Inflammatory macrophage treated with lipopolysaccharide for 1 hour (primary cell): ENCODE measurements at regions not wholly inside any gene's neighbourhood (a gene's known extent, or its start where the extent isn't known, plus 50 kb on each side); places are given as distances from the start of the nearest gene placed in this dataset.
"Not testable (repeated sequence)": the region's sequence is repeated elsewhere in the genome, so short reads cannot be mapped to it uniquely, and the experiment has no call there.

Experiments used
- DNase-seq, 2 donors: peaks; one replicate each; pipeline ENCODE4 v3.0.0-alpha.2; 2020 to 2022

- DNase-seq: no peak
These were observed 212.6 kb upstream of the MOCS1 start for GRCh38 chr6:40146902-40147301.

DNA sequence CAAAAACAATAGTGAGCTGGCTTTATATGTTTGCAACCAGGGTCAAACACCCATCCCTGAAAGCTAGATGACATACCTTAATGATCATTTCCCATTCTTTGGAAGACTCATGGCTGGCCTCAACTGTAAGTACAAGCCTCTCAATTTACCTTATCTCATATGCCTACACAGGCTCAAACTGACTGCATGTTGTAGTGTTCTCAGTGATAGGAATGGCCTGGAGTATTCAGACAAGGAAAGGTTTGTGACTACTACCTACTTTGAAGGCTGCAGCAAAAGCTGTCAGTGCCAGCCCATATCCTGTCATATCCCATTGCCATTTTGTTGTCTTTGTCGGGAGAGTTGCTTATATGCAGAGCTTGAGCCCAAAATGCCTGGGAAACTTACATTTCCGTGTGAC is 205.2 kb upstream of the MOCS1 start:
- DNase-seq: no peak

GRCh38 chr6:40138273-40138720 is 204.0 kb upstream of the MOCS1 start:
- no peak for DNase-seq

- no peak for DNase-seq
These were observed 201.3 kb upstream of the MOCS1 start for GRCh38 chr6:40135491-40136072.

- DNase-seq: not testable (repeated sequence)
These were observed 199.7 kb upstream of the MOCS1 start for GRCh38 chr6:40133981-40134380.

DNA sequence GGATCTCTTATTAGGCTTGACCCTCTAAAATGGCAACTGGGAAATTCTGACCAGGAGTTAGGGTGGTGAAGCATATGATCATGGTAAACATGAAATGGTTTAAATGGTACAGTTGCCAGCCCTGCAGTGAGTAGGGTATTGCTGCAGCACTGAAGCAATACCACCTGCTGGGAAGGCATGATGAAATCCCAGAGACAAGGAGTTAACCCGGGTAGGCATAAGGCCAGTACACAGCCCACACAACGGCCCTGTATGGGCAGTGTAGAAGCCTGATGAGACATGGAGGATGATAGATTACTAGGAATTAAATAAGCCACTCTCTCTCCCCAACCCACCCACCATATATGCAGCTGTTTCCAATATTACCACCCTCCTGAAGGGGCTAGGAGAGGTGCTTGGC is 197.4 kb upstream of the MOCS1 start:
- no peak for DNase-seq

GRCh38 chr6:40128127-40128526 is 193.9 kb upstream of the MOCS1 start:
- no peak for DNase-seq

DNA sequence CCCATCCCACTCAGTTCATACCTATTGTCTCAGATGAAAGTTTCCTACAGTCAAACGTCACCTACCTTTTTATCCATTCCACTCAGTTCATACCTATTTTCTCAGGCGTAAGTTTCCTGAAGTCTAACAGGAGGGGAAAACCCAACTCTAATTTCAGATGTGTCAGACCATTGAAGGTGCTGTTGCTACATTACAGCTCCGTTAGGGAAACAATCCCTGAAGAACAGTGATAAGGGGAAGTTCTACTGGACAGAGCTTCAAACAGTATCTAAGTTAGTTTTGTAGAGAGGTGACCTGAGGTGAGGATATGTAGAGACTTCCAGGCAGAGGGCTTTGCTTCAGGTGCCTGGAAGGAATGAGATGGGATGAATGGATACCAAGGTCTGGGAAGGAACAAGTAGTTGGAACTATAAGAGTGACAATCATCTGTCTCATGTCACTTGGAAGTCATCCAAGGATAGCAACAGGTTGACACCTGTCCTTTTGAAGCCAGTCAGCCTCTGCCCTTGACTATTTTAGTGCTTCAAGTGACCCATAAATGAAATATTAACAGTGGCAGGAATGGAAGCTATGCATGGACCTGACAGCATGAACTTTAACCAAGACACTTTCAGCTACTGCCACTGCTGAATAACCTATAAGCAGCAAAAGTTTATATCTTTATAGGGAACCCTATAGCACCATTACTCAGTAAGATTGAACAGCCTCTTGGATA is 191.6 kb upstream of the MOCS1 start:
- no peak for DNase-seq

GRCh38 chr6:40124924-40125323 is 190.7 kb upstream of the MOCS1 start:
- no peak for DNase-seq

- DNase-seq: no peak
These were observed 182.6 kb upstream of the MOCS1 start for GRCh38 chr6:40116832-40117231.

DNA sequence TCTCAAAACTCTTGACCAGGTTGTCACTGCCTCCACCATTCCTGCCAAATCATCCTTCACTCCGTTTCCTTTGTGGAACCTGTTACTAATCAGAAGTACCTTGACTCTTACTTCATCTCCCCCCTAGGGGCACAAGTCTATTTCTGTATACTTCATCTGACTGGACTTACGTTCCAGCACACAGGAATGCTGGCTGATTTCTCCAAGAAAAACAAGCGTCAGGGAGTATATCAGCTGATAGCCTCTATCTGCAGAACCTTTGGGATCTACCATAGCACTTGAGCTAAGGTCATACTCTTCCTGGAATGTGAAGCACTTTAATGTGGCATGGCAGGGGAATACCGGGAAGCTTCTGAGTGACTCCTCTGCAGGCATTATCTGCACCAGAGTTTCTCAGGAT is 178.1 kb upstream of the MOCS1 start:
- no peak for DNase-seq

DNA sequence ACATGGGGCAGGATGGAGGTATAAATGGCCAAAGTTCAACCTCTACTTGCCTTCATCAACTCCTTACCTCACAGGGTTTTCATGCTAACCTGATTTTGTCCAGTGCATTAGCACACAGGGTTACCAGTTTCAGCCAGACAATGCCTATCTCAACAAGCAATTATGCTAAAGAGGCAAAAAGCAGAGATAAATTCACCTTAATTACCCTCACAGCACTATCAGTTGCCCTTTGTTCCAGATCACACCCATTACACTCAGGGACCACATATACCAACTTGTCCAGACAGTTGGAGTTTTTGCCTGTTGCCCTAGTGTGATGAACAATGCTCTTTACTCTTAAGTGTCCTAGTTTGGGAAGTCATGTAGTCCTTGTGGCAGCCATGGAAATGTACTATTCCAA is 174.5 kb upstream of the MOCS1 start:
- no peak for DNase-seq

GRCh38 chr6:40106840-40107239 is 172.6 kb upstream of the MOCS1 start:
- no peak for DNase-seq

DNA sequence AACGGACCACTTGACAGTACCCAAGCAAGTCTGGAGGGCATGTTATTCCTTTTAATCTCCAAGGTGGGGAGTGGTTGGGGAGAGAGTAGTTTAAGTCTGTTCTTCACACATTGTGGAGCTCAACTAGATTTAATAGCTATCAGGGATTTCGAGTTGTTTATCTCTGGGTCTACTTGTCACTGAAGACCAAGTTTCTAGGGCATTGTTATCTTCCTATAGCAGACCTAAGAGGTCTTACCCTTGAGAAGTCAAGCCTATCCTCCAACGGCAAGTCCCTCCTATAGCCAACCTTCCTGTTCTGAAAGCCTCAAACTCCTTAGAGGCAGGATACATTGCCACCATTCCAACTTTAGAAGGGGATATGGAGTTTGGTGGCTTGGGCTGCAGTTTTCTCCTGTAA is 164.5 kb upstream of the MOCS1 start:
- no peak for DNase-seq

- DNase-seq: no peak
These were observed 163.3 kb upstream of the MOCS1 start for GRCh38 chr6:40097590-40097989.

- no peak for DNase-seq
These were observed 149.1 kb upstream of the MOCS1 start for GRCh38 chr6:40083141-40083920.

DNA sequence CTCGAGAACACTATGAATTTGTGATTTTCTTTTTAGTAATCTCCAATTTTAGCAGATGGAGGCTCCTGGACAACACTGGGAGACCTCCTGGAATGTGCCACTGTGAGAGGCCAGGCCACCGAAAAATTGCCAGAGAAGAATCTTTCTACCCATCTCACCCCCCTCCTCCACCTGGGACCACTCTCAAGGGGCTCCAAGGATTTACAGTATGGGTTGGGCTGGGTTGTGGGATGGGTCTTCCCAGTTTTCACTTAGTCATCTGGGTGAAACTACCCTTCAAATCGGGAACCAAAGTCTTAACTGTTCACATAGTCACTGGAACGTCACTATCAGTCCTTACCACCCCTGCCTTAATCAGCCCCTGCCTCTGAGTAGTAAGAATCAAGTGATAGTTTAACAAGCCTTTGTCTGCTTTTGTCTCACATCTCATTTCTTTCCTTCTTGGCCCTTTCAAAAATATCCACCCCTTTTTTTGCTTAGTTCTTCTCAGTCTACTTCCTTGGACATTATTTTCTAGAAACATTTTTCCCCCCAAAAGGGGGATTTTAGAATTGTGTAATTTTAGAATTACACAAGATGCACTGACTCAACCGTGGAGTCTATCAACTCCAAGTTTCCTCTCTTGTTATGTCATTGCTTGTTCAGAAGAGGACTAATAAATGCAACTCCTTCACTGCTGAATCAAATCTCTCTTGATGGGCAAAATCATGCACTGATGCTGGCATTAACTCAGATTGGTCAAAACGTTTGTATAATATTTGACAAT is 148.2 kb upstream of the MOCS1 start:
- peak in 1 of 2 donors; percentile 1 for DNase-seq

- DNase-seq: no peak
These were observed 143.5 kb upstream of the MOCS1 start for GRCh38 chr6:40077736-40078135.

GRCh38 chr6:40077315-40077714 is 143.1 kb upstream of the MOCS1 start:
- no peak for DNase-seq

- no peak for DNase-seq
These were observed 140.9 kb upstream of the MOCS1 start for GRCh38 chr6:40075056-40075590.

- no peak for DNase-seq
These were observed 140.2 kb upstream of the MOCS1 start for GRCh38 chr6:40074306-40075055.

- no peak for DNase-seq
These were observed 132.1 kb upstream of the MOCS1 start for GRCh38 chr6:40066372-40066771.
